NOMO-1 treated with dmso at 0.1 percent for 144 hours (cell line): ENCODE measurements at regions not wholly inside any gene's neighbourhood (a gene's known extent, or its start where the extent isn't known, plus 50 kb on each side); places are given as distances from the start of the nearest gene placed in this dataset.
"Not testable (repeated sequence)": the region's sequence is repeated elsewhere in the genome, so short reads cannot be mapped to it uniquely, and the experiment has no call there.

ENCODE experiments used
- DNase-seq: peaks from one replicate; lab custom pipeline; 2025; ENCODE audit not compliant: unreplicated experiment; lab: John Stamatoyannopoulos, UW

DNA sequence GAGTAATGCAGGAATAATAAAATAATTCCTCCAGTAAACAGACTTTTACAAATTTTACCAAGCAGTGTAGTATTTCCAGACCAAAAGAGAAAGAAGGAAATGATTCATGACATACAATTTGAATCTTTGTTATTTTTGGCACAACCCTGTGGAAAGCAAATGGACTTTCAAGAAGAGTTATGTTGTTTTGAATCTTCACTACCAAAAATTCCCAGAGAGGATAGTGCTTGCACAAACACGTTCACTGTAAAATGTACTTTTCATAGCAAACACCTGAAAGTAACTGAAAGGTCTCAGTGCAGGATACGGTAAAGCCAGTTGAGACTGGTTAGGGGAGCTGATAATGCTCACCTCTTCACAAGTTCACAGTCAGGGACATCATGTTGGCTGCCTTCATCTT is 107.1 kb downstream of the USP22 start:
- DNase-seq, result no peak

DNA sequence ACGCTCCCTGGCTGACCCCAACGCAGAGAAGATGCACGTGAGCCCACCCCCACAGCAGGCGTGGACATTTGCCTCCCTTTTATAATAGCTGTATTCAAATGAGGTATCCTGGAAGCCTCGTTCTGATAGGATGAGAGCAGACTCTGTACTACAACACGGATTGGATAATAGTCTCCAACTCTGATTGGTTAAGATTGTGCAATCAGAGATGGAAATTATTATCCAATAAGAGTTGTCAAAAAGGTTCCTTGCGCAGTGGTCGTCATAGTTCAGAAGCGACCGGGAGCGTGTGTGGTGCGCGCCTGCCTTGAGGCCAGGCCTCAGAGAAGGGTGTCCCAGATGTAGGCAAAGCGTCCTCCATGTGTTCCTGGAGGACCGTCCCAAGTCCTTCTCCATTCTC is 104.6 kb downstream of the USP22 start:
- DNase-seq, result no peak

GRCh38 chr17:20938988-20939615 is 103.7 kb downstream of the USP22 start:
- DNase-seq, result no peak

GRCh38 chr17:20941872-20942271 is 100.9 kb downstream of the USP22 start:
- no peak for DNase-seq

DNA sequence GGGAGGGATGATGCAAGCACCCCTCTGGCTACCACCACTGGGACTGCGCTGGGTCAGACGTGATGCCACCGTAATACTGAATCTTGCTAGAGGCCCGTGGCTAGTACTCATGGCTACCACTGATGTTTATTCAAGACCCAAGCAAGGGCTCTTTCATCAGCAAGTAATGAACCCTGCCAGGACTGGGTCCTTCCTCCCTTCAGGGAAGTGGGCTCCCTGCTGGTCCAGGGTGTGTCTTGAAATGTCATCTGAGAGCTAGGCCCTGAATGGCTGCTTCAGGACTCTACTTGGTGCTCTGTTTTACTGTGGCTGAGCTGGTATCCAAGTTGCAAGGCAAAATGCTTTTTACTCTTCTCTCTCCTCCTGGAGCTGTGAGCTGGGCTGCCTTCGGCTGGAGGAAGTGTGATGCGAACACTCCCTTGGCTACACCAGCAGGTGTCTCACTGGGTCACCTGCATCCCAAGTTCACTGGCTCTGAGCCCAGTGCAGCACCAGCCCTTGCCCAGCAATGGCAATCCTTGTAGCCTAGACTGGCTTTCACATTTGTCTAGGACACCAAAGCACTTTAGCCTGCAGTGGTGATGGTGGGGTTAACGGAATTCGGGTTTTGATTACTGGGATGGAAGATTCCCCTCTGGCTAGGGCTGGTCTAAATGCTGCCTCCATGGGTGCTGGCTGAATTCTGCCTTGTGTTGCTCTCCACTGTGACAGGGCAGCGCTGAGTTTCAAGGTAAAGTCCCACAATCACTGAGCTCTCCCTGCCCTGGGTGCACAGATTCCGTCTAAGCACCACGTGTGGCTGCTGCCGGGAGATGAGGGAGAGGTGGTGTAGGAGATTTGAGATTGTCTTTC is 98.6 kb downstream of the USP22 start:
- DNase-seq, result no peak

GRCh38 chr17:20947708-20948107 is 95.1 kb downstream of the USP22 start:
- DNase-seq, result not testable (repeated sequence)

GRCh38 chr17:20948984-20949777 is 93.6 kb downstream of the USP22 start:
- no peak for DNase-seq
